ENCODE measurements at regions not wholly inside any gene's neighbourhood (a gene's known extent, or its start where the extent isn't known, plus 50 kb on each side); places are given as distances from the start of the nearest gene placed in this dataset.

DNA sequence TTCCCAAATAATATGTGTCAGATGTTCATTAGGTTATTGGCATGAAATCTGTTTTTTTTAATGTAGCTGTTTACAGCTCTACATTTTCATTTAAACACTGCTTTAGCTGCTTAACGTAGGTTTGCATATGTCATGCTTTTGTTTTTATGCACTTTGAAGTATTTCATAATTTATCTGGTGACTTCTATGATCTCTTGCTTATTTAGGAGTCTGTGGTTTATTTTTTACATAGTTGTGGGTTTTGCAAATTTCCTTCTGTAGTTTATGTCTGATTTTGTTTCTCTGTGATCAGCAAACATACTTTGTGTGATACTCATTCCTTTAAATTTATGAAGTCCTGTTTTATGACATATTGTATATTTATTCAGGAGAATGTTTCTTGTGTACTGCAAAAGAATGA is 606.5 kb upstream of the PFKP start:
- H3K14ac ChIP-seq (ENCODE audit: low read length): no peak overlapping the region
- no peak overlapping the region for H2AFZ ChIP-seq (ENCODE audit: low read length)
- no peak overlapping the region for H3K4me2 ChIP-seq (ENCODE audit: insufficient read depth, low read length, poor library complexity, severe bottlenecking)
- no CpG with 5 or more reads among the region's 1 CpG for WGBS, 2 donors (ENCODE audit: extremely low coverage in 2 of 2, insufficient read length in 2 of 2, insufficient replicate concordance in 1 of 2)
- H3K23ac ChIP-seq (ENCODE audit: low read depth, low read length, poor library complexity): no peak overlapping the region
- H3K27ac ChIP-seq (replicated peaks; ENCODE audit: low read length): no peak overlapping the region
- H3K4me1 ChIP-seq (ENCODE audit: control insufficient read depth in 2 of 2, insufficient read depth in 1 of 2, low read depth in 1 of 2, low read length in 2 of 2): no peaks in the 10 kb centered on the region
- no peak overlapping the region for H3K9ac ChIP-seq (ENCODE audit: low read depth, low read length, poor library complexity)
- no peak for DNase-seq (ENCODE audit: low spot score)
- no peak overlapping the region for H2BK120ac ChIP-seq (ENCODE audit: low read depth, low read length)
- no peak overlapping the region for H2BK12ac ChIP-seq (ENCODE audit: low read length)
- no peaks in the 10 kb centered on the region for H3K79me1 ChIP-seq (ENCODE audit: low read depth, low read length)
- no peak overlapping the region for H4K91ac ChIP-seq (ENCODE audit: low read depth, low read length, poor library complexity)
- H3K4ac ChIP-seq (ENCODE audit: low read length): no peak overlapping the region
- H3K36me3 ChIP-seq (replicated peaks in 1 of 2; ENCODE audit: control insufficient read depth in 2 of 2, insufficient read depth in 2 of 2, low read length in 2 of 2): no peaks in the 10 kb centered on the region
- H2BK15ac ChIP-seq (ENCODE audit: low read length): no peak overlapping the region
- H3K9me3 ChIP-seq (replicated peaks in 1 of 2; ENCODE audit: control insufficient read depth in 2 of 2, insufficient read depth in 1 of 2, low read depth in 1 of 2, low read length in 2 of 2): peaks cover 0 to 2% of the 10 kb centered on the region in 2 donors
- no peak overlapping the region for H3K18ac ChIP-seq (ENCODE audit: low read length)
- peaks cover 0 to 3% (median 0%) of the 10 kb centered on the region in 3 experiments for H3K27me3 ChIP-seq (ENCODE audit: control insufficient read depth in 3 of 3, insufficient read depth in 3 of 3, low read depth in 1 of 3, low read length in 3 of 3)
- H4K8ac ChIP-seq (ENCODE audit: low read depth, low read length): no peak overlapping the region
- H3K4me3 ChIP-seq (ENCODE audit: low read length in 2 of 2): no peak overlapping the region
- H2BK5ac ChIP-seq (ENCODE audit: low read length): no peak overlapping the region
- H2AK5ac ChIP-seq (ENCODE audit: low read depth, low read length): no peak overlapping the region

DNA sequence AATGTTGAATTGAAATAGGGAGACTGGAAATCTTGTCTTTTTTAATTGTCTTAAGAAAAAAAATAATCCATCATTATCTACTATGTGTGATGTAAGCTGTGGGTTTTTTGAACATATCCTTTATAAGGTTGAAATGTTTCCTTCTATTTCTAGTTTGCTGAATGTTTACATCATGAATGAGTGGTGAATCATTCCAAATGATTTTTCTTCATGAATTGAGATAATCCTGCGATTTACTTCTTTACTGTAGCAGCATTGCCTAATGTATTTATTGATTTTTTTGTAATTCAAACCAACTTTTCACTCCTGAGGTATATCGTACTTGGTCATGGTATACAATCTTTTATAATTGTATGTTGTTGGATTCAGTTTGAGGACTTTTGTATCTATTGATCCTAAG is 607.6 kb upstream of the PFKP start:
- Histone ChIP-seq H2BK15ac (ENCODE audit: low read length) (no peak overlapping the region), H4K8ac (ENCODE audit: low read depth, low read length) (no peak overlapping the region), H3K36me3 (replicated peaks in 1 of 2; ENCODE audit: control insufficient read depth in 2 of 2, insufficient read depth in 2 of 2, low read length in 2 of 2) (no peaks in the 10 kb centered on the region), H3K9ac (ENCODE audit: low read depth, low read length, poor library complexity) (no peak overlapping the region), H3K14ac (ENCODE audit: low read length) (no peak overlapping the region), H3K4me3 (ENCODE audit: low read length in 2 of 2) (no peak overlapping the region), H3K23ac (ENCODE audit: low read depth, low read length, poor library complexity) (no peak overlapping the region), H3K4ac (ENCODE audit: low read length) (no peak overlapping the region), H2BK12ac (ENCODE audit: low read length) (no peak overlapping the region), H3K79me1 (ENCODE audit: low read depth, low read length) (no peaks in the 10 kb centered on the region), H3K4me1 (ENCODE audit: control insufficient read depth in 2 of 2, insufficient read depth in 1 of 2, low read depth in 1 of 2, low read length in 2 of 2) (no peaks in the 10 kb centered on the region), H3K9me3 (replicated peaks in 1 of 2; ENCODE audit: control insufficient read depth in 2 of 2, insufficient read depth in 1 of 2, low read depth in 1 of 2, low read length in 2 of 2) (no peaks in the 10 kb centered on the region), H3K4me2 (ENCODE audit: insufficient read depth, low read length, poor library complexity, severe bottlenecking) (no peak overlapping the region), H2AK5ac (ENCODE audit: low read depth, low read length) (no peak overlapping the region), H2BK5ac (ENCODE audit: low read length) (no peak overlapping the region), H3K18ac (ENCODE audit: low read length) (no peak overlapping the region), H4K91ac (ENCODE audit: low read depth, low read length, poor library complexity) (no peak overlapping the region), H3K27me3 (ENCODE audit: control insufficient read depth in 3 of 3, insufficient read depth in 3 of 3, low read depth in 1 of 3, low read length in 3 of 3) (peaks cover 0 to 3% (median 0%) of the 10 kb centered on the region in 3 experiments), H3K27ac (replicated peaks; ENCODE audit: low read length) (no peak overlapping the region), H2AFZ (ENCODE audit: low read length) (no peak overlapping the region), H2BK120ac (ENCODE audit: low read depth, low read length) (no peak overlapping the region)
- DNase-seq (ENCODE audit: low spot score): no peak
- WGBS, 2 donors (ENCODE audit: extremely low coverage in 2 of 2, insufficient read length in 2 of 2, insufficient replicate concordance in 1 of 2): no CpG with 5 or more reads among the region's 2 CpGs

DNA sequence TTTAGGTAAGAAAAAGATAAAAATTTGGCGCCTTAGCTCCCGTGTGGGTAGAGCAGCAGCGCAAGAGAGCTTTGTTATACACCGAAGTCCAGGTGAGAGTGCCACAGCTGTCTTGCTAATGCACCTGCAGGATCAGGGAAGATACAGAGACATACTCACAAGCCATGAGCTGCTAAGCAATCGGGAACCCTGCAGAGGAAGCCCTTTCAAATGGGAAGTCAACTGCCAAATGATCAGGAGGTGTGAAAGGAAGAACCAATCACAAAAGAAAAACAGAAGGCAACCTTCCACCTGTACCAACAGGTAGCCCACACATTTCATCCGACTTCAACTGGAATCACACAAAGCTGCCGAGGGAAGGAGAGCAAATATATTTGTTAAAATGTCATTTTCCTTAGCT is 610.5 kb upstream of the PFKP start:
- Histone ChIP-seq H2BK15ac (ENCODE audit: low read length) (no peak overlapping the region), H3K9me3 (replicated peaks in 1 of 2; ENCODE audit: control insufficient read depth in 2 of 2, insufficient read depth in 1 of 2, low read depth in 1 of 2, low read length in 2 of 2) (no peaks in the 10 kb centered on the region), H3K36me3 (replicated peaks in 1 of 2; ENCODE audit: control insufficient read depth in 2 of 2, insufficient read depth in 2 of 2, low read length in 2 of 2) (no peaks in the 10 kb centered on the region), H3K23ac (ENCODE audit: low read depth, low read length, poor library complexity) (no peak overlapping the region), H2AK5ac (ENCODE audit: low read depth, low read length) (no peak overlapping the region), H3K18ac (ENCODE audit: low read length) (no peak overlapping the region), H3K27me3 (ENCODE audit: control insufficient read depth in 3 of 3, insufficient read depth in 3 of 3, low read depth in 1 of 3, low read length in 3 of 3) (peaks cover 0 to 3% (median 2%) of the 10 kb centered on the region in 3 experiments), H2AFZ (ENCODE audit: low read length) (no peak overlapping the region), H3K9ac (ENCODE audit: low read depth, low read length, poor library complexity) (no peak overlapping the region), H2BK120ac (ENCODE audit: low read depth, low read length) (no peak overlapping the region), H3K4me1 (ENCODE audit: control insufficient read depth in 2 of 2, insufficient read depth in 1 of 2, low read depth in 1 of 2, low read length in 2 of 2) (no peaks in the 10 kb centered on the region), H3K4ac (ENCODE audit: low read length) (no peak overlapping the region), H2BK5ac (ENCODE audit: low read length) (no peak overlapping the region), H3K4me3 (ENCODE audit: low read length in 2 of 2) (no peak overlapping the region), H4K8ac (ENCODE audit: low read depth, low read length) (no peak overlapping the region), H3K4me2 (ENCODE audit: insufficient read depth, low read length, poor library complexity, severe bottlenecking) (no peak overlapping the region), H3K79me1 (ENCODE audit: low read depth, low read length) (no peaks in the 10 kb centered on the region), H3K14ac (ENCODE audit: low read length) (no peak overlapping the region), H4K91ac (ENCODE audit: low read depth, low read length, poor library complexity) (no peak overlapping the region), H2BK12ac (ENCODE audit: low read length) (no peak overlapping the region), H3K27ac (replicated peaks; ENCODE audit: low read length) (no peak overlapping the region)
- no peak for DNase-seq (ENCODE audit: low spot score)
- WGBS, 2 donors (ENCODE audit: extremely low coverage in 2 of 2, insufficient read length in 2 of 2, insufficient replicate concordance in 1 of 2): no CpG with 5 or more reads among the region's 7 CpGs

DNA sequence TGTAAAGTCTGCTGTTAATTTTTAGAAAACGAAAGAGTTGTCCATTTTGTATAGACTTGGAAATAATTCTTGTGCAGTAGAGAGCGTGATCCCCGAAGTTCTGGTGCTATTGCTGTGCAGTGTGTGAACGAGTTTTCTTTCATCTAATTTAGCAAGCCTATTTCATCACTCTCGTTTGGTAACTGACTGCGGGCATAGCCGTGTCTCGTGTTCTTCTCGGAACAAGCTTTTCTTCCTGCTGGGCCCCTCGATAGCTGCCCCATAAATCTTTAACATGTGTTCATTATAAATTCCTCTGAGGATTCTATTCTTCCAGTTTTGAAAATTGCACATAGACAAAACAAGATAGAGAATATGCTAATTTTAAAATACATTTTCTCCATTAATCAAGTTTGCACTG is 622.0 kb upstream of the PFKP start:
- Histone ChIP-seq H3K79me1 (ENCODE audit: low read depth, low read length) (peaks cover 1% of the 10 kb centered on the region), H3K9ac (ENCODE audit: low read depth, low read length, poor library complexity) (no peak overlapping the region), H3K36me3 (replicated peaks in 1 of 2; ENCODE audit: control insufficient read depth in 2 of 2, insufficient read depth in 2 of 2, low read length in 2 of 2) (no peaks in the 10 kb centered on the region), H3K23ac (ENCODE audit: low read depth, low read length, poor library complexity) (no peak overlapping the region), H3K4me2 (ENCODE audit: insufficient read depth, low read length, poor library complexity, severe bottlenecking) (no peak overlapping the region), H3K27me3 (ENCODE audit: control insufficient read depth in 3 of 3, insufficient read depth in 3 of 3, low read depth in 1 of 3, low read length in 3 of 3) (no peaks in the 10 kb centered on the region), H4K91ac (ENCODE audit: low read depth, low read length, poor library complexity) (no peak overlapping the region), H3K4me3 (ENCODE audit: low read length in 2 of 2) (no peak overlapping the region), H3K9me3 (replicated peaks in 1 of 2; ENCODE audit: control insufficient read depth in 2 of 2, insufficient read depth in 1 of 2, low read depth in 1 of 2, low read length in 2 of 2) (no peaks in the 10 kb centered on the region), H2BK120ac (ENCODE audit: low read depth, low read length) (no peak overlapping the region), H3K4ac (ENCODE audit: low read length) (no peak overlapping the region), H2BK5ac (ENCODE audit: low read length) (no peak overlapping the region), H3K27ac (replicated peaks; ENCODE audit: low read length) (no peak overlapping the region), H3K14ac (ENCODE audit: low read length) (no peak overlapping the region), H2AFZ (ENCODE audit: low read length) (no peak overlapping the region), H2AK5ac (ENCODE audit: low read depth, low read length) (no peak overlapping the region), H2BK12ac (ENCODE audit: low read length) (no peak overlapping the region), H2BK15ac (ENCODE audit: low read length) (no peak overlapping the region), H3K18ac (ENCODE audit: low read length) (no peak overlapping the region), H4K8ac (ENCODE audit: low read depth, low read length) (no peak overlapping the region), H3K4me1 (ENCODE audit: control insufficient read depth in 2 of 2, insufficient read depth in 1 of 2, low read depth in 1 of 2, low read length in 2 of 2) (no peaks in the 10 kb centered on the region)
- no CpG with 5 or more reads among the region's 10 CpGs for WGBS, 2 donors (ENCODE audit: extremely low coverage in 2 of 2, insufficient read length in 2 of 2, insufficient replicate concordance in 1 of 2)
- no peak for DNase-seq (ENCODE audit: low spot score)
